Activated T-cell treated with anti-CD3 and anti-CD28 coated beads for 24 hours (primary cell): ENCODE measurements at regions not wholly inside any gene's neighbourhood (a gene's known extent, or its start where the extent isn't known, plus 50 kb on each side); places are given as distances from the start of the nearest gene placed in this dataset.

Source experiments
- DNase-seq: peaks from one replicate; pipeline ENCODE4 v3.0.0-alpha.2; 2020; ENCODE audit warnings: low read depth

DNA sequence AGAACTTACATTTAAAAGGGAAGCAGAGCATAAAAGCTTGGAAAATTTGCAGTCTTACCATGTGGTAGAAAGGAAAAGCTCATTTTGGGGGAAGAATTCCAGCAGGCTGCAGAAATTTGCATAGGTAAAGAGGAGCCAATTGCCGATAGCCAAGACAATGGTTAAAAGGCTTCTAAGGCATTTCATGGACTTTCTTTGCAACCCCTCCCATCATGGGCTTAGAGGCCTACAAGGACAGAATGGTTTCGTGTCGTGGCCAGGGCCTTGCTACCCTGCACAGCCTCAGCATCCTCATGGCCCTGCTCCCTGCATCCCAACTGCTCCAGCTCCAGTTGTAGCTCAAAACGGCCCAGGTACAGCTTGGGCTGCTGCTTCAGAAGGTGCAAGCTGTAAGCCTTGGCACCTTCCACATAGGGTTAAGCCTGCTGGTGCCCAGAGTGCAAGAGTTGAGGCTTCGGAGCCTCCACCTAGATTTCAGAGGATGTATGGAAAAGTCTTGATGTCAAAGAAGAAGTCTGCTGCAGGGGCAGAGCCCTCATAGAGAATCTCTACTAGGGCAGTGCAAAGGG lies 420.3 kb downstream of the PCDH17 start:
- no peak for DNase-seq

DNA sequence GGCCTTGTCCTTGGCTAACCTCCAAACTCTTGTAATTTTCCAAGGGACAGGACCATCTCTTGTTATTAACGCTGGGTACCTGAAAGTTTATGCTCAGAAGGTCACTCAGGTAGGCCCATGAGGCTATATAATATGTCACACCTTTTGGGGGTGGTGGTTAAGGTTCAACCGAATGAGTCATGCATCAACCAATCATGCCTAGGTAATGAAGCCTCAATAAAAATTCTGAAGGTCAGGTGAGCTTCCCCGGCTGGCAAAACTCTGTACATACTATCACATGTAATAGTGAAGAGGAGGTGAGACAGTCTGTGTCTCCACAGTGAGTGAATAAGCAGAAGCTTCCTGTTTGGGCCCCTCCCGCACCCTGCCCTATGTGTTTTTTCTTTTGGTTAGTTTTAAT lies 424.9 kb downstream of the PCDH17 start:
- no peak for DNase-seq

DNA sequence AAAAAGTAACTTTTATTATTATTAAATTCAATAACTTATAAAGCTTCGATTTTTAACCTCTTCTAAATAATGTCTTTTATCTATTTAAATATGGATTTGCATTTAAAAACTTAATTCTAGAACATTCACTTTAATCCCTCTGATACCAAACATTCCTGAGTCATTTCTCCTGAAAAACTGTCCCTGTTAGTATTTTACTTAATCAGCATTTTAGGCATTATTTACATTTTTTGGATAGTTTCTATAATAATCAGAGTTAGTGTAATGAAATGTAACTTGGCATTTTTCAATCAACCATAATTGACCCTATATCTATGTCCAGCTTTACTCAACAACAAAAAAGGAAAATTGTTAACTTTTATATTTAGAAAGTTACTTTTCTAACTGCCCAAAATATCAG lies 428.1 kb downstream of the PCDH17 start:
- DNase-seq, result no peak

DNA sequence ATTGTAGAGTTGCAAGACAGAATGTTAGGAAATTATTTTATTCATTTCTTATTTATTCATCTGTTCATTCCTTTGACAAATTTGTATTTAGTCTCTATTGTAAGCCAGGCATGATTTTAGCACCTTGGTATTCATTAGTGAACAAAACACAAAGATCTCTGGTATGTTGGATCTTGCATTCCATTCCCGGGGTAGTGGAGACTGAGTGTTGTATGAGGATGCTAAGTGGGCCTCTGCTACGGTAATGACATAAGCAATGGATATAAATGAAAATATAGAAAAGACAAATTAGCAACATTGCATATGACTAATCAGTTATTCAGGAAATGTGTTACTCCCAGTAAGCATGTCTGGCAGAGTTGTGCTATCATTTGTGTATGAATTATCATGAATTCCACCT lies 449.3 kb downstream of the PCDH17 start:
- DNase-seq, result no peak

DNA sequence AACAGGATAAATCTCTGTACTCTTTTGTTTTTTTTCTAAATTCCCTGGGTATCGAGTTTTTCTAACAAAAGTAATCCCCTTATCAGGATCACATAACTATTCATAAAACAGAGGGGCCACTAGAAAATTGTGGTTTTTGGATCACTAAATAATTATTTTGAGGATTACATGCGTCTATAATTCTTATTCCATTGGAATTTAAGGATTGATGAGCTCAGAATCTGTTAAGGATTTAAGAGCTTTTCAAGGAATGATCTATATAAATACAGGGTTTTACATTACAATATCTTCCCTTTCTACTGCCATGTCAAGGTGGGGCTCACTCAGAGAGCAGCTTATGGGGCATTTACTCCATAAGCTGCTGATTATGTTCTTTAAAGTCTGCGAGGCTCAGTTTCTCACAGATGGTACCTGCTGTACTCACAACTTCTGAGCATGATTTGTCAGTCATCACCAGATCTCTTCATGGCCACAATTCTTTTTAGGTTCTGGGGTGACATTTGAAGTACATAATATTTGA lies 449.8 kb downstream of the PCDH17 start:
- DNase-seq, result no peak

DNA sequence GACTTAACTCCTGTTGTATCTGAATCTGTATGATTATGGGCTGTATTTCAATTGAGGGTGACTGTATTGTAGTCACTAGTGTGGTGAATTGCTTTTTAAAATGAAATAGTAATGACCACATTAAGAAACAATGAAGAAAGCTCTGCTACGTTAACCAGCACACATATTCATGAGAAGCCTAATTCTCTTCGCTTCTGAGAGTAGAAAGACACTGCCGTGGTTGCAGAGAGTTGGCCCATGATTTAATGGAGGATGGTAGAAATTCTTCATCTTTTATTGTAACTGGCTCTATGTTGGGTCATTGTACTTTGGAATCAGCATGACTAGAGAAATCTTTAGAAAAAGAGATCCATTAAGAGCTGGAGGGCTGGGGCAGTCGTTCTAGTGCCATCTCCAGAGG lies 451.5 kb downstream of the PCDH17 start:
- no peak for DNase-seq

DNA sequence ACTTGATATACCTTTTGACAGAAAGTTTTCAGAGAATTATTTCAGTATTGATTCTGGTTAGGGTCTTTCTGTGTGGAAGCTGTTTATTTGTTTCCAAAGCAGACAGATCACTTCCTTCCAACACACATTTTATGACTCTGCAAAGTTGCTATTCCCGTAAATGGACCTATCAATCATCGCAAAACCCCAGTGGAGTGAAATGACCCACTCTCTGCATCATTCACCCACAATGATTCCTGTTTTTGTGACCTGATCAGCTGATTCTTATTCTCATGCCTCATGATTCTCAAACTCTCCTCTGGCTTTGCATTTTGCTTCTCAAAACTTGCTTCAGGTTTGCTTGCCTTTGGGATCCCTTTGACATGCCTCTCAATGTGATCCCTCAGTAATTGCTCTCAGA lies 453.7 kb downstream of the PCDH17 start:
- DNase-seq, result no peak

DNA sequence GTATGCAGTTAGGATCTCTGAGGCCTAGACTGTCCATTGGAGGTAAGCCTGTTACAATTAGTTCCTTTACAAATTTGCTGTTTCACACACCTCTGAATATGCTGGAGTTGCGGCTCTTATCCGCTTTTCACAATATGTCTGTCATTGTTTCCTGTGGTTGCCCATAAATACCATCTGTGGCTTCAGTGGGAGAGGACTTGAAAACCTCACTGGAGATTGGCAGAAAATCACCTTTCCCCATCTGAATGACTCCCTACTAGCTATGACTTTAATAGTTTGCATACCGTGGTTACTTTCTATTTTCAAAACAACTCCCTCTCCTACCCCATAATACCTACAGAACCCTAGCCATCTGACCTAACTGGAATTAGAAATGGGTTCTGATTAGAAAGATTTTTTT lies 454.3 kb downstream of the PCDH17 start:
- no peak for DNase-seq

DNA sequence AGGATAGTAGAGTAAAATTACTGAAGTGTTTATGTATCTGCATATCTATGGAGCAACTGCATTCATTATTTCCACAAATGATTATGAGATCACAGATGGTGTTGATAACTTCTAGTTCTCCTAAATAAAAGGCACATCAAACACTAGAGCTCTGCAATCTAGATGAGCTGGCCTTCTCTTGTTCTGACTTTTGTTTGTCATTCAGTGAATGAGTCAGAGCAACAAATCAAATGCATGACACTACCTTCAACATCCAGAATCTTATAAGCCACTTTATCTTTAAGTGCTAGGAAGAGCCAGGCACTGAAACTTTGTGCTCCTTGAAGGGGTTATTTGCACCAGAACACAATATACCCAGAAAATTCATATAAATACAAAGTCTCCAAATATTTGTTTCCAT lies 456.0 kb downstream of the PCDH17 start:
- DNase-seq, result no peak

DNA sequence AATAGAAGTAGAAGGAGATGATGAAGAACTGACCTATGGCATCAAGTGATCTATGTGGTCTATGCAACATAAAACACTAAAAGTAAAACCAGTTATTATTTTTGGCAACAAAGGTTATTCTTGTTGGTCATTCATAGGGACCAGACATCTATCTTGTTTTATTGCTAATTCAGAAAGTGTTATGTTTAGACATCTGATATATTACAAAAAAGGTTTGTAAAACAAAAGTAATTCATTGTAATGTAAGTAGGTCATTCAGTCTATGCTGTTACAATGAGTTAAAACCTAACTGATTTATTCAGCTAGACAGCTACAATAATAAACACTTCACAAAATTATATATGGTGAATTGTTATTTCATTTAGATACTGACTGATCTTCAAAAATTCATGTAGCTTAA lies 461.9 kb downstream of the PCDH17 start:
- no peak for DNase-seq

DNA sequence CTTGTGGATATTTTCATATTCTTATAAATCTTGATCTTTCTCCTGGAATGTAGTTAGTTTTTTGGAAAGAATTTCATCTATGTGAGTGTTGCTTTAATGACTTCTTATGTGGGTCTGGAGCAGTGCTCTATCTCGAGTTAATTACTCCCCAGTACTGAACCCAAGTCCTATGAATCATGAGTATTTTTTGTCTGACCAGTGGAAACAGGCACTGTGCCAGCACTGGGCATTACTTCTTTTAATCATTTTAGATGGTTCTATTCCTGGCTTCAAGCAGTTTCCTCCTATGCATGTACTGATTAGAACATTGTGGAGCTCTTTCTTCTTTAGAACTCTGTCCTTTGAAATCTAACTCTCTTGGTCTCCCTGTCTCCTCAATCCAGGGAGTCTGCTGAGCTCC lies 466.3 kb downstream of the PCDH17 start:
- no peak for DNase-seq

DNA sequence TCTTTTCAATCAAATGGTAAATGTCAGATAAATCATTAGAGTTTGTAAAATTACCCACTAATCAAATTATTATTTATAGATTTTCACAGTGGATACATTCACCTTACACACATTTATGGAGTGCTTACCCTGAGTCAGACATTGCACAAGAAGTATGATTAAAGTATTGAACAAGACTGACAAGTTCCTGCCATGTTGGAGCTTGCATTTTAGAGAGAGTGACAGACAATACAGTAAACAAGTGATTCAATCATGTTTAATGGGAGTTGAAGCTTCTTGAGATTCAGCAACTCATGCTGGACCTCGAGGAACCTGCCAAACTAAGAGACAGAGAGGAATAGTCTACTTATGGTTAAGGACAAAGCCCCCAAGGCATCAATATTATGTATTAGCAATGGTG lies 487.8 kb downstream of the PCDH17 start:
- DNase-seq, result no peak

DNA sequence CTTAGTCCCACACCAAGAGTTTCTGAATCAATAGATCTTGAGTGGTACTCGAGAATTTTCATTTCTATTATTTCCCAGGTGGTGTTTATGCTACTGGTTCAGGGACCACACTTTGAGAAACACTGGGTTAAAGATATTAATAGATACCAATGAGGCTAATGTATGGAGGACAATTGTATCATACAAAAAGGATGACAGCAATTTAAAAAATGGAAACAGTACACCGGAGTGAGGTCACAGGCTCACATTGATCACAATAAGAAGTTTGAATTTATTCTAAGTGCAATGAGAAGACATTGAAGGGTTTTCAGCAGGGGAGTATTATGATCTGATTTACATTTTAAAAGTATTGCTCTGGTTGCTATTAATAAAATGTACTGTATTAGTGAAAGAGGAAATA lies 488.3 kb downstream of the PCDH17 start:
- DNase-seq, result no peak

DNA sequence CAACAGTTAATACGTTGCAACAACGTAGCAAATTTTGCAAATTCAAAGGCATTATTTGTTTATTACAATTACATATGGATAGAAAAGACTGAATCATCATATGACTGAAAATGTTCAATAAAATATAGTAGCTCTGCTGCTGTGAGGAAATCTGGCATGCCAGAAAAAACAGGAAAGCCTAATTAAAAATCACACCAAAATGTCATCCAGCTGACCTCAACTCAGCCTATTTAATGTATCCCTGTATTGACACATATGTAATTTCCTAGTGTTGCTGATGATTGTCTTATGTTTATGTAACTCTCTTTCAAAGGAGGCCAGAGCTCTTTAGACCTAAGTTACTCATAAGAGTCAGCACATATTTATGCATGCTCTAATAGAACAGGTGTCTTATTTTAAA lies 495.0 kb downstream of the PCDH17 start:
- DNase-seq, result no peak

DNA sequence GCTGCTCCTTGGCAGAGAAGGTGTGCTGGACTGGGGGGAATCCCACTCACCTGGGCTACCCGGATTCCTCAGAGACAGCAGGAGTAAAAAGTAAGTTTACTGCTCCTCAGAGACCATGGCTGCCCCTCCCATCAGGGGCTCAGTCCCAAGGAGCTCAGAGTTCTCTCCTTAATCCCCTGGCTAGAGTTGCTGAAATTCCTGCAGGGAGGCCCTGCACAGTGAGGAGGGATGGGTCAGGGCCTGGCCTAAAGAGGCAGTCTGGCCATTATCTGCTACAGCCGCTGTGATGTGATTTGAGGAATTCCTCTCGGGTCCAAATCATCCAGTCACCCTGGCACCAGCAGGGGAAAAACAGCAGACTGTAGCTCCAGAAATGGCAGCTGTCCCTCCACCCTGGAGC lies 502.5 kb downstream of the PCDH17 start:
- no peak for DNase-seq

DNA sequence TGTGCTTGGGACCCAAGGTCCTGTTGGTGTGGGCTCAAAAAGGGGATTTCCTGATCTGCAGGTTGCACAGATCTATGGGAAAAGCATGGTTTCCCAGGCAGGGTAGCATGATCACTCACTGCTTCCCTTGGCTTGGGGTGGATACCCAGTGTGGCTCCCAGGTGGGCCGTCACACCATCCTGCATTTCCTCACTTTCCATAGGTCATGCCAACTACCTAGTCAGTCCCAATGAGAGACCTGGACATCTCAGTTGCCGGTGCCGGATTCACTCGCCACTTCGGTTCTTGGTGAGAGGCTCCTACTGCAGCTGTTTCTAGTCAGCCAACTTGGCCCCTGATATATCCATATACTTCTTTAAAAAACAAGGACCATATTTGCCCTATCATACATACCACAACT lies 503.0 kb downstream of the PCDH17 start:
- no peak for DNase-seq

DNA sequence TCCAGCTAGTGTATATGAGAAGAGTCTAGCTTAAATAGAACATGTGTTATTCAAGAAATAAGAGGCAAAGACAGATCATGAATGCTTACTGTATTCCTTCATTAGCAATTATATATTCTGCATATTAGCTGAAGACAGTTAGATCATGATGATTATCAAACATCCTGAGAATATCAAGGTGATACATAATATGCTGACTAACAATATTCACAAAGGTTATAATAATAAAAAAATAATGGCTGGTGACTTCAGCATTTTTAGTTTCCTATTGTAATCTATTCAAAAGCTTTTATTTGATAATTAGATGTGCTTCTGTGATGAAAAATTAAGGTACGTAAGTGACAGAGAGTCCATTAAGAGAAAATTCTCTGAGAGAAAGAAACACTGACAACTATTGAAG lies 511.4 kb downstream of the PCDH17 start:
- no peak for DNase-seq

DNA sequence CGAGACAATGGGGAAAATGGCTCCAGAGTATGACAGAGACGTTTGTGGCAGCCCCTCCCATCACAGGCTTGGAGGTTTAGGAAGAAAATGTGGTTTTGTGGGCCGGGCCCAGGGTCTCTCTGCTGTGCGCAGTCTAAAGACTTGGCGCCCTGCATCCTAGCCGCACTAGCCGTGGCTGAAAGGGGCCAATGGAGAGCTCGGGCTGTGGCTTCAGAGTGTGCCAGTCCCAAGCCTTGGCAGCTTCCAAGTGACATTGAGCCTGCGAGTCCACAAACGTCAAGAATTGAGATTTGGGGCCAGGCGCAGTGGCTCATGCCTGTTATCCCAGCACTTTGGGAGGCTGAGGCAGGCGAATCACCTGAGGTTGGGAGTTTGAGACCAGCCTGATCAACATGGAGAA lies 513.1 kb downstream of the PCDH17 start:
- DNase-seq, result no peak

DNA sequence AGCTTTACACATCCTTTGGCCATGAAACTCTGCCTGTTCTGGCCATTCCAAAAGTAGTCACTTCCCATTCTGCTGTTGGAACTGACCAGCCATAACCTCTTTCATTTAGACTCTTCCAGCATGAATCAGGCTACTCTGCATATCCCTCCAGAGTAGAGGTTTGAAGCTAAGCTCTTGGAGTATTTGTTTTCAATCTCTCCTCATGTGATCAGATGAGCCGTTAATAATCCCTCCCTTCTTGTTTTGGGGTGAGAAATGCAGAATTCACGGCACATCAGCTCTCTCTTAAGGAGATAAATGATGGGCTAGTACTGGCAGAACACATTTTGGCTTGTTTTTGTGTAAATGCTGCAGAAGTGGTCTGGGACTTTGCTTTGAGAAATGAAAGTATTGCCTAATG lies 519.9 kb downstream of the PCDH17 start:
- DNase-seq, result no peak

DNA sequence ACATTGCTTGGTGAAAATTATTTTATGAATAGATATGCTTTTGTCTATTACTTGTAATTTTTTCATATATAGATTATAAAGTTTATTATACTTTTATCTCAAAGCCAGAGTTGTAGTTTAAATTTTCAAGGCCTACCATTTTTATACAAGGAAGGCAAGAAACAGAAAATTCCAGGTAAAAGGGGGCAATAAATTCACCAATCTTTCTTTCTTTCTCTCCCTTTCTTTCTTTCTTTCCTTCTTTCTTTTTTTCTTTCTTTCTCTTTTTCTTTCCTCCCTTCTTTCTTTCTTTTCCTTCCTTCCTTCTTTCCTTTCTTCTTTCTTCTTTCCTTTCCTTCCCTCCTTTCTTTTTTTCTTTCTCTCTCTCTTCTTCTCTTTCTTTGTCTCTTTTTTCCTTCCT lies 529.4 kb downstream of the PCDH17 start:
- DNase-seq, result no peak

DNA sequence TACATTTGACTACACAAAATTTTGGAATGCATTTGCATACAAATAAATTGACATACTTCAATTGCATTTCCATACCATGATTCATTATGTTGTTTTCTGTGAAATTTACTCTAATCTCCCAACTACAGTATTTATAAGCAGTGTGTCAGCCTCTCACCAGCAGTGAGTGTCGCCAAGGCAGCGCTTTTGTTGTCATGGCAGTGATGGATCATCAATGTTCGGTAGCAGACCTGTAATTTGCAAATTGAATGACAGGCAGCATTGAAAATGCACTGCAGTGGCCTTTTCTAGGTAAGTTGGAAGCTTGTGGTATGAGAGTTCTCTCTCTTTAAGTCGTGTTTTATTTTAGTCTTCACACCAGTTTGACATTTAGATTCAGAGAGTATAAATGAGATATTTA lies 534.1 kb downstream of the PCDH17 start:
- no peak for DNase-seq

DNA sequence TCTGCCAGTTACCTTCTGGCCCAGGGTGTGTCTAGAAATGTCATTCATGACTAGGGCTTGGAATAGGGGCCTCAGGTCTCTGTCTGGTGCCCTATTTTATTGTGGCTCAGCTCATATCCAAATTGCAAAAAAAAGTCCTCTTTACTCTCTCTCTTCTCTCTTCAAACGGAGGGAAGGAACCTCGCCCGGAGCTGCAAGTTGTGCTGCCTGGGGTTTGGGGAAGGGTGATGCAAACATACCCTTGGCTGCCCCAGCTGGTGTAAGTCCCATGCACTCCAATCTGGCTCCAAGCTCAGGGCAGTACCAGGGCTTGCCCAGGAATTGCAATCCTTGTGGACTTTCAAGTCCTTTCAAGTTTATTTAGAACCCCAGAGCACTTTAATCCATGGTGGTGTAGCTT lies 549.6 kb downstream of the PCDH17 start:
- DNase-seq, result no peak

DNA sequence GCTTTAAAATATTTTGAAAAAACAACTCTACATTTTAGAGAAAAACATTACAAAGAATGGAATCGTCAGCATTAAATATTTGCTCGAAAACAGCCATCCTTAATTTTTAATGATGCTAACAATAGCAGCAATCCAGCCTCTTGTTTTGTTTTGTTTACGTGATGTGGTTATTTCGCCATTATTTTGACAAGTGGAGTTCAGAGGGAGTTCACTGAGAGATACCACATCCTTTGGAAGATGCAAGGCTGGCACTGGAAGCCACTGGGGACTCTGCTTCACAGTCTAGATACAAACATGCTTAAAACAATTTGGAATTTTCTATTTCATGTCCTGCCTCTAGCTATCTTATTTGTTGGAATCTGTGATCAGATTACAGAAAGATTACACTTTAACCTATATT lies 556.3 kb downstream of the PCDH17 start:
- no peak for DNase-seq

DNA sequence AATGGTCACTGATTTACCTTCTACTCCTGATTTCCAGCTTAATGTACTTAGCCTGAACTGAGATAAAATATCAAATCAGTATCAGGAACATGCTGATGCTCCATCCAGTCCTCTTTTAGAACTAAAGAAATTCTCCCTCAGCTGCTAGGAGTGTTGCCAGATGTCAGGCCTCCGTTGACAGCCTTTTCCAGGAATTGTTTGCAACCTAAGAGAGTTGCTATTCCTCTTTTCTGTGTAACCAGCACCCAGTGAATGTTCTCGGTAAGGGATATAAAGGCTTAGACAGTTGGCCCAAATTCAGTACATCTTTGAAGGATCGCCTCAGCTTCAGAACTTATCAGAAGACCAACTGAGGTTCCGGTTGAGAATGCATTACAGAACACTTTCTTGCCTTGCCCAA lies 559.0 kb downstream of the PCDH17 start:
- no peak for DNase-seq

DNA sequence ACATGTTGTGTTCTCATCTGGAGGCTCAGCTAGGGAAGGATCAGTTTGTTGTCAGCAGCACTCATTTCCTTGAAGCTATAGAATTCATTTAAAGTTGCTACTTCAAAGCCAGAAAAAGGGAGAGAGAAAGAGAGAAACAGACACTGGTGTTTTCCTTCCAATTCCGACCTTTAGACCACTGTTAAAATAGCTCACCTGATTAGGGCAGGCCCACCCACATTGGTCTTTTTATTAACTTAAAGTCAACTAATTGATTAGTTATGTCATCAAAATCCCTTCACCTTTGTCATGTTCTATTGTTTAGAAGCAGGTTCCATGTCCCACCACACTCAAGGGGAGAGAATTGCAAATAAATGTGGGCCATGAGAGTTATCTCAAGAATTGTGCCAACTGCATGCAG lies 560.2 kb downstream of the PCDH17 start:
- DNase-seq, result no peak
